GM12874 (cell line): ENCODE measurements at regions not wholly inside any gene's neighbourhood (a gene's known extent, or its start where the extent isn't known, plus 50 kb on each side); places are given as distances from the start of the nearest gene placed in this dataset.

Experiments
- CTCF ChIP-seq: IDR thresholded peaks from 2 replicates; pipeline ENCODE4 v1.5.1; 2011; ENCODE audit warnings: low read depth, mild to moderate bottlenecking, control low read depth, low read length, moderate library complexity; ENCODE audit not compliant: insufficient read depth

GRCh38 chr6:54697424-54697823, 149.1 kb upstream of the FAM83B start:
- no peak for TF ChIP-seq CTCF

DNA sequence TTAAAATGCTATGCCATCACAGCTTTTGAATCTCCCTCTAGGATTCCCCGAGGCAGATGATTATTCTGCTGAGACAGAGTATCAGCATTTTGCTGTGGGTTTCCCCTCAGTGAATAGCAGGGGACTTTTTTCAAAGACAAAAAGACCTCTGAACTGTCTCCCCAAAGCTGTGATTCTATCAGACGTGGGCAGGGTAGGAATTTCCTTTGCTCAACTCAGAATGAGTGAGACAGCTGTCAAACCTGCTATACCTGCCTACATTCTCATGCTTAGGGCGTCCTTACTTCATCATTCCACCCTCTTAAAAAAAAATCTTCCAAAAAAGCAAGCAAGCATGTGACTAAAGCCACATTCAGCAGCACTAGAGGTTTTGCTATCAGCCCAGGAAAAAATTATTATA, 147.6 kb upstream of the FAM83B start:
- no peak for TF ChIP-seq CTCF

DNA sequence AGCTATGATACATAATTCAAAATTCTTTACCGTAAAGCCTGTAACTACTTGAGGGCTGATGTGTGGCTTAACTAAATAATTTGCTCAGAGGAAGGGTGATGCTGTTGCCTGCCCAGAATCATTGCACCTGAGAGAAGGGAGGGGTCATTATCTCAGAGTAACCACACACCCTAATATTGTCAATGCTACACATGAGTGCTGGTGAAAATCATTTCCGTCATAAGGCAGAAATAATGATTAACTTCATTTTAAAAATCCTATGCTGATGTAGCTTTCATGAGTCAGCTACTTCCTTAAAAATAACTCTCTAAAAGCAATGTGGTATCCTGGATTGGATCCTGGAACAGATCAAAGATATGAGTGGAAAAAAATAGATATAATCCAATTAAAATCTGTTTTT, 146.4 kb upstream of the FAM83B start:
- TF ChIP-seq CTCF: no peak

DNA sequence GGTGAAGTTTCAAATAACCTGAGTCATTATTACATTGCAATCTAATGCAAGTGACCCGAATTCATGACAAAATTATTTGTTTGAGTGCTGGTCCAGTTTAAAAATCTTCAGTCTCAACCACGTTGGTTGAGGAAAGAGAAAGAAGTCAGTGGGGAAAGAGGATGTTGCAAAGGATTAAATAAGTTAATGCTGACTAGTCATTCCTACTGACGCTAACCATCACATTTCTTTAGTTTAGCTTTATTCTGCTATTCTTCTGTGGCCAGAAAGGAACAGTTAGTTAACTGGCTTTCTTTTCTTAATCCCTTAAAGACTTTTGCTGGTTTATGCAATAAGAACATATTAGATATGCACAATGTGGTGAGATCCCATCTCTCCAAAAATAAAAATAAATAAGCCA, 143.8 kb upstream of the FAM83B start:
- no peak for TF ChIP-seq CTCF

- TF ChIP-seq CTCF: no peak
These were observed 140.2 kb upstream of the FAM83B start for GRCh38 chr6:54706391-54706790.

- TF ChIP-seq CTCF: no peak
These were observed 139.5 kb upstream of the FAM83B start for GRCh38 chr6:54706844-54707605.

DNA sequence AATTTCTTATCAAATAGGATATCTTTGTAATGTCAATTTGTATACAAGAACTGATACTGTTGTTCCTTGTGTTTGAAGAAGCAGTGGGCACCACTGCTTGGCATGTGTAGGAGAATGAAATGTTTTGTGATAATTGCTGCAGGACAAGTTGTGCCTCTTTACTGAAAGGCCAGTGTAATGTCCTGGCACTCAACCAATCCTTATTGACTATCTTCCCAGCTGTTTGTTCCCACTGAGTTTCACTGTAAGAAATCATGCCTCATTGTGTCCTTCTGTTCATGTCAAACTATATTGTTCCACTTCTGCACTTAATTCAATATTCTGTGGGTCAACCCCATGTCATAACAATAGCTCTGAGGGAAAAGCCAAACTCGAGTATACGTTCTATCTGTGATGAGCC, 136.1 kb upstream of the FAM83B start:
- no peak for TF ChIP-seq CTCF
